Thoracic aorta (tissue), 2 donors: ENCODE measurements at regions not wholly inside any gene's neighbourhood (a gene's known extent, or its start where the extent isn't known, plus 50 kb on each side); places are given as distances from the start of the nearest gene placed in this dataset.

Experiments used
- ATAC-seq: fragments of 150-250 bp; one replicate; pipeline ENCODE4 v1.8.0; 2017; ENCODE audit warnings: low read depth; ENCODE audit not compliant: insufficient number of reproducible peaks, low FRiP score
- DNase-seq: peaks from one replicate; pipeline ENCODE4 v3.0.0-alpha.2; 2020; ENCODE audit warnings: low spot score
- H3K27ac ChIP-seq, 2 donors: fragments of 200-600 bp; sonication (generic); 1 replicate in 1 of 2; 2 replicates in 1 of 2; pipeline ENCODE4 v1.5.1; 2016; ENCODE audit warnings: mild to moderate bottlenecking in 2 of 2, moderate library complexity in 2 of 2
- H3K27me3 ChIP-seq: fragments of 200-600 bp; sonication (generic); replicated peaks from 2 replicates; pipeline ENCODE4 v1.6.0; 2016; ENCODE audit warnings: mild to moderate bottlenecking; ENCODE audit not compliant: insufficient read depth
- H3K36me3 ChIP-seq: fragments of 200-600 bp; sonication (generic); one replicate; pipeline ENCODE4 v1.5.1; 2016
- H3K4me1 ChIP-seq, 2 donors: fragments of 200-600 bp; sonication (generic); 1 replicate in 1 of 2; 2 replicates in 1 of 2; pipeline versions ENCODE4 v1.5.1 to v1.6.0; 2016; ENCODE audit warnings: low read depth in 2 of 2, mild to moderate bottlenecking in 1 of 2; ENCODE audit not compliant: control insufficient read depth in 1 of 2
- H3K4me3 ChIP-seq: fragments of 200-600 bp; sonication (generic); 2 replicates; pipeline ENCODE4 v1.5.1; 2016; ENCODE audit warnings: mild to moderate bottlenecking
- H3K9me3 ChIP-seq: fragments of 200-600 bp; sonication (generic); 2 replicates; pipeline ENCODE4 v1.5.1; 2016
- CTCF ChIP-seq: fragments of 200-600 bp; sonication (generic); IDR thresholded peaks from one replicate; pipeline ENCODE4 v1.5.1; 2019; ENCODE audit warnings: antibody characterized with exemption

- Histone ChIP-seq H3K9me3 (no peaks in the 10 kb centered on the region), H3K36me3 (no peaks in the 10 kb centered on the region), H3K27me3 (no peaks in the 10 kb centered on the region), H3K4me1 (peaks cover 0 to 8% of the 10 kb centered on the region in 2 donors), H3K4me3 (no peak overlapping the region), H3K27ac (no peak overlapping the region)
- TF ChIP-seq CTCF = no peak
- no peak for ATAC-seq
- no peak for DNase-seq
Measured at GRCh38 chr2:226578879-226579278, 220.7 kb downstream of the IRS1 start.

- ATAC-seq (no peak), DNase-seq (no peak)
- Histone ChIP-seq H3K27me3 (no peaks in the 10 kb centered on the region), H3K36me3 (no peaks in the 10 kb centered on the region), H3K4me1 (peaks cover 0 to 3% of the 10 kb centered on the region in 2 donors), H3K27ac (no peak overlapping the region), H3K9me3 (no peaks in the 10 kb centered on the region), H3K4me3 (no peak overlapping the region)
- TF ChIP-seq CTCF = no peak
Measured at GRCh38 chr2:226578373-226578772, 221.2 kb downstream of the IRS1 start.

GRCh38 chr2:226575928-226576327, 223.7 kb downstream of the IRS1 start:
- no peak for ATAC-seq

GRCh38 chr2:226573158-226573557, 226.5 kb downstream of the IRS1 start:
- Histone ChIP-seq H3K36me3 (no peaks in the 10 kb centered on the region), H3K27me3 (no peaks in the 10 kb centered on the region), H3K4me1 (no peaks in the 10 kb centered on the region), H3K9me3 (no peaks in the 10 kb centered on the region), H3K4me3 (no peak overlapping the region), H3K27ac (no peak overlapping the region)
- no peak for TF ChIP-seq CTCF
- DNase-seq (no peak), ATAC-seq (no peak)

More at GRCh38 chr2:226575928-226576327, 223.7 kb downstream of the IRS1 start:
- Histone ChIP-seq H3K36me3 (no peaks in the 10 kb centered on the region), H3K4me3 (no peak overlapping the region), H3K4me1 (no peaks in the 10 kb centered on the region), H3K27ac (no peak overlapping the region), H3K9me3 (no peaks in the 10 kb centered on the region), H3K27me3 (no peaks in the 10 kb centered on the region)
- DNase-seq = no peak
- no peak for TF ChIP-seq CTCF

GRCh38 chr2:226564667-226565066, 235.0 kb downstream of the IRS1 start:
- no peak for ATAC-seq
- TF ChIP-seq CTCF = no peak
- no peaks in the 10 kb centered on the region for H3K4me1 ChIP-seq

More at GRCh38 chr2:226564667-226565066, 235.0 kb downstream of the IRS1 start:
- DNase-seq = no peak
- Histone ChIP-seq H3K4me3 (no peak overlapping the region), H3K36me3 (no peaks in the 10 kb centered on the region), H3K9me3 (no peaks in the 10 kb centered on the region), H3K27ac (no peak overlapping the region), H3K27me3 (no peaks in the 10 kb centered on the region)
